ENCODE measurements at regions not wholly inside any gene's neighbourhood (a gene's known extent, or its start where the extent isn't known, plus 50 kb on each side); places are given as distances from the start of the nearest gene placed in this dataset.

DNA sequence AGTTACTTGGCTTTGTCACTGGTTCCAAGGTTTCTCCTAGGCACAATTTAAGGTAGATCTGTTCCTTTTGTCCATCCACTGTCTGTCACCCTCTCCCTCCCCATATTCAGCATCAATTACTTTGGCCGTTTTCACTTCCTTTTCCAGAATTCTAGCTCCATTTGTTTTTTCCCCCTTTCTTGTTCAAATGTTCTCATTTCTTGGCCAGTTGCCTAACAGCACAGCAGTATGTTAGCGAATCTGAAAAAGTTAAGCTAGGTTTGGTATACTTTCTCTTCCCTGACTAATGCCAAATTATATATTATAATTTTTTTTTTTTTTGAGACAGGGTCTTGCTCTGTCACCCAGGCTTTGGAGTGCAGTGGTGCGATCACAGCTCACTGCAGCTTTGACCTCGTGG lies 409.1 kb upstream of the TEX13C start:
- no peak for TF ChIP-seq EZH2 (IDR thresholded peaks at IDR 0.05; ENCODE audit: borderline replicate concordance)
- TF ChIP-seq, protein P1, sequence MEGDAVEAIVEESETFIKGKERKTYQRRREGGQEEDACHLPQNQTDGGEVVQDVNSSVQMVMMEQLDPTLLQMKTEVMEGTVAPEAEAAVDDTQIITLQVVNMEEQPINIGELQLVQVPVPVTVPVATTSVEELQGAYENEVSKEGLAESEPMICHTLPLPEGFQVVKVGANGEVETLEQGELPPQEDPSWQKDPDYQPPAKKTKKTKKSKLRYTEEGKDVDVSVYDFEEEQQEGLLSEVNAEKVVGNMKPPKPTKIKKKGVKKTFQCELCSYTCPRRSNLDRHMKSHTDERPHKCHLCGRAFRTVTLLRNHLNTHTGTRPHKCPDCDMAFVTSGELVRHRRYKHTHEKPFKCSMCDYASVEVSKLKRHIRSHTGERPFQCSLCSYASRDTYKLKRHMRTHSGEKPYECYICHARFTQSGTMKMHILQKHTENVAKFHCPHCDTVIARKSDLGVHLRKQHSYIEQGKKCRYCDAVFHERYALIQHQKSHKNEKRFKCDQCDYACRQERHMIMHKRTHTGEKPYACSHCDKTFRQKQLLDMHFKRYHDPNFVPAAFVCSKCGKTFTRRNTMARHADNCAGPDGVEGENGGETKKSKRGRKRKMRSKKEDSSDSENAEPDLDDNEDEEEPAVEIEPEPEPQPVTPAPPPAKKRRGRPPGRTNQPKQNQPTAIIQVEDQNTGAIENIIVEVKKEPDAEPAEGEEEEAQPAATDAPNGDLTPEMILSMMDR (IDR thresholded peaks at IDR 0.05; ENCODE audit: poor library complexity), result no peak
